ENCODE measurements at regions not wholly inside any gene's neighbourhood (a gene's known extent, or its start where the extent isn't known, plus 50 kb on each side); places are given as distances from the start of the nearest gene placed in this dataset.

GRCh38 chrX:9158611-9159010 lies 124.7 kb upstream of the FAM9B start:
- TF ChIP-seq EZH2 (IDR thresholded peaks at IDR 0.05; ENCODE audit: borderline replicate concordance, low read length) (no peak), CTCF (IDR thresholded peaks at IDR 0.05; ENCODE audit: low read length) (no peak)
- Histone ChIP-seq H3K36me3 (ENCODE audit: insufficient read depth, low read length) (peaks cover 23% of the 10 kb centered on the region), H2AFZ (ENCODE audit: low read length) (no peak overlapping the region), H3K9me3 (ENCODE audit: low read length) (no peaks in the 10 kb centered on the region), H3K79me2 (ENCODE audit: insufficient read depth, low read length) (no peaks in the 10 kb centered on the region), H4K20me1 (ENCODE audit: insufficient read depth, low read length) (no peaks in the 10 kb centered on the region), H3F3A (ENCODE audit: insufficient read depth, low read length) (no peaks in the 10 kb centered on the region; the same call in 1 of the 2 replicates), H3K9me2 (ENCODE audit: low read depth, low read length) (no peaks in the 10 kb centered on the region), H3K27me3 (ENCODE audit: insufficient read depth, low read length) (no peaks in the 10 kb centered on the region), H3K4me1 (ENCODE audit: insufficient read depth, low read length, severe bottlenecking) (peaks cover 55% of the 10 kb centered on the region), H3K4me2 (ENCODE audit: low read length) (peak overlapping the region; percentile 53), H3K9ac (ENCODE audit: low read length) (peak overlapping the region; percentile 10; the same call in 1 of the 2 replicates), H3K4me3 (ENCODE audit: low read depth, low read length, poor library complexity, severe bottlenecking) (no peak overlapping the region), H3K27ac (ENCODE audit: low read depth, low read length, poor library complexity, severe bottlenecking) (peak overlapping the region; percentile 42)

GRCh38 chrX:9160698-9161329 lies 126.9 kb upstream of the FAM9B start:
- H3K4me3 ChIP-seq (ENCODE audit: low read depth, low read length, poor library complexity, severe bottlenecking), result no peak overlapping the region
- H3K27ac ChIP-seq (ENCODE audit: low read depth, low read length, poor library complexity, severe bottlenecking), result peak overlapping the region; percentile 99
- no peaks in the 10 kb centered on the region for H3K9me2 ChIP-seq (ENCODE audit: low read depth, low read length)
- H3K27me3 ChIP-seq (ENCODE audit: insufficient read depth, low read length), result no peaks in the 10 kb centered on the region
- H3K36me3 ChIP-seq (ENCODE audit: insufficient read depth, low read length), result peaks cover 18% of the 10 kb centered on the region
- TF ChIP-seq EZH2 (IDR thresholded peaks at IDR 0.05; ENCODE audit: borderline replicate concordance, low read length), result no peak
- TF ChIP-seq CTCF (IDR thresholded peaks at IDR 0.05; ENCODE audit: low read length), result no peak
- no peaks in the 10 kb centered on the region for H3K9me3 ChIP-seq (ENCODE audit: low read length)
- peak overlapping the region; percentile 21; the same call in 1 of the 2 replicates for H3K4me2 ChIP-seq (ENCODE audit: low read length)
- no peaks in the 10 kb centered on the region for H3K79me2 ChIP-seq (ENCODE audit: insufficient read depth, low read length)
- H3K4me1 ChIP-seq (ENCODE audit: insufficient read depth, low read length, severe bottlenecking), result peaks cover 77% of the 10 kb centered on the region
- no peak overlapping the region for H2AFZ ChIP-seq (ENCODE audit: low read length)
- no peak overlapping the region for H3K9ac ChIP-seq (ENCODE audit: low read length)
- H3F3A ChIP-seq (ENCODE audit: insufficient read depth, low read length), result peaks cover 3% of the 10 kb centered on the region; the same call in 1 of the 2 replicates
- no peaks in the 10 kb centered on the region for H4K20me1 ChIP-seq (ENCODE audit: insufficient read depth, low read length)

GRCh38 chrX:9162698-9163097 lies 128.8 kb upstream of the FAM9B start:
- H3K4me1 ChIP-seq (ENCODE audit: insufficient read depth, low read length, severe bottlenecking), result peaks cover 86% of the 10 kb centered on the region
- peak overlapping the region; percentile 99 for H3K27ac ChIP-seq (ENCODE audit: low read depth, low read length, poor library complexity, severe bottlenecking)

More at GRCh38 chrX:9162698-9163097, 128.8 kb upstream of the FAM9B start:
- H3K36me3 ChIP-seq (ENCODE audit: insufficient read depth, low read length), result peaks cover 10% of the 10 kb centered on the region
- H3K4me2 ChIP-seq (ENCODE audit: low read length), result peak overlapping the region; percentile 81
- no peak overlapping the region for H2AFZ ChIP-seq (ENCODE audit: low read length)
- H3K4me3 ChIP-seq (ENCODE audit: low read depth, low read length, poor library complexity, severe bottlenecking), result peak overlapping the region; percentile 60
- peaks cover 3% of the 10 kb centered on the region; the same call in 1 of the 2 replicates for H3K9me3 ChIP-seq (ENCODE audit: low read length)
- peaks cover 3% of the 10 kb centered on the region; the same call in 1 of the 2 replicates for H3F3A ChIP-seq (ENCODE audit: insufficient read depth, low read length)
- peak overlapping the region; percentile 66 for H3K9ac ChIP-seq (ENCODE audit: low read length)
- H3K79me2 ChIP-seq (ENCODE audit: insufficient read depth, low read length), result no peaks in the 10 kb centered on the region
- no peaks in the 10 kb centered on the region for H3K9me2 ChIP-seq (ENCODE audit: low read depth, low read length)
- H3K27me3 ChIP-seq (ENCODE audit: insufficient read depth, low read length), result no peaks in the 10 kb centered on the region
- no peaks in the 10 kb centered on the region for H4K20me1 ChIP-seq (ENCODE audit: insufficient read depth, low read length)
- TF ChIP-seq CTCF (IDR thresholded peaks at IDR 0.05; ENCODE audit: low read length), result no peak
- no peak for TF ChIP-seq EZH2 (IDR thresholded peaks at IDR 0.05; ENCODE audit: borderline replicate concordance, low read length)

All from OCI-LY1 (cell line).